Adrenal gland (tissue), 9 donors: ENCODE measurements at regions not wholly inside any gene's neighbourhood (a gene's known extent, or its start where the extent isn't known, plus 50 kb on each side); places are given as distances from the start of the nearest gene placed in this dataset.

Experiments
- DNase-seq, 7 donors: peaks; one replicate each; pipeline ENCODE4 v3.0.0-alpha.2; 2019 to 2020
- H3K27ac ChIP-seq, 5 donors: fragments of 200-600 bp; sonication (generic) in 4 of 5; 1 replicate in 3 of 5; 2 replicates in 2 of 5; pipeline versions ENCODE4 v1.5.1 to v1.8.0; 2016 to 2020; ENCODE audit warnings: mild to moderate bottlenecking in 1 of 5
- H3K27me3 ChIP-seq: fragments of 200-600 bp; 2 replicates; pipeline ENCODE4 v1.8.0; 2021
- H3K36me3 ChIP-seq, 2 donors: fragments of 200-600 bp; replicated peaks in 1 of 2; 1 replicate in 1 of 2; 2 replicates in 1 of 2; pipeline versions ENCODE4 v1.5.1 to v1.8.0; 2018 to 2022
- H3K4me1 ChIP-seq, 2 donors: fragments of 200-600 bp; replicated peaks in 1 of 2; 1 replicate in 1 of 2; 2 replicates in 1 of 2; pipeline versions ENCODE4 v1.5.1 to v1.8.0; 2018 to 2021
- H3K4me3 ChIP-seq, 4 donors: fragments of 200-600 bp; sonication (generic) in 3 of 4; one replicate each; pipeline ENCODE4 v1.5.1; 2016 to 2018
- H3K9me3 ChIP-seq, 3 donors: fragments of 200-600 bp; sonication (generic) in 1 of 3; replicated peaks in 1 of 3; 1 replicate in 2 of 3; 2 replicates in 1 of 3; pipeline versions ENCODE4 v1.5.1 to v1.8.0; 2016 to 2021
- CTCF ChIP-seq, 6 experiments: fragments of 450-650 bp in 4 of 6; fragments of 200-600 bp in 2 of 6; sonication (generic) in 1 of 6; IDR thresholded peaks; 1 replicate in 5 of 6; 2 replicates in 1 of 6; pipeline versions ENCODE4 v1.5.1 to v1.8.0; 2016 to 2021; ENCODE audit warnings: antibody characterized with exemption in 6 of 6, mild to moderate bottlenecking in 2 of 6, moderate library complexity in 1 of 6
- POLR2A ChIP-seq, 2 donors: fragments of 450-650 bp; IDR thresholded peaks; one replicate each; pipeline ENCODE4 v1.6.1; 2017; ENCODE audit warnings: antibody characterized with exemption in 2 of 2, mild to moderate bottlenecking in 2 of 2, moderate library complexity in 1 of 2
- WGBS, 4 donors: extraction: QIAGEN DNeasy Blood & Tissue Kit in 2 of 4; methylation state at CpG; one replicate each; pipeline versions ENCODE4 v1.1.5 to v1.1.7; 2013 to 2017; 5-methylcytosine and 5-hydroxymethylcytosine counted together
- intact Hi-C, 2 donors: fragments of 100-400 bp; cut with DNase I; formaldehyde crosslinking; loops; one replicate each; pipeline versions ENCODE4 v1.14.1 to v1.15.0; 2022 to 2023
- donor health status: healthy with polysubstance abuse.
- donor health status: Bipolar disorder and iron deficiency.
- donor health status: DM: yes; HTN: yes; CAD: no.
- donor health status: DM: no; HTN: no; CAD: no.
- donor health status: DM: no; HTN: no; CAD: no.

- WGBS, 4 donors, result 56 to 65% (median 59%) methylated on average over 2 of the region's 2 CpGs
- H3K27ac ChIP-seq, result no peak overlapping the region
- intact Hi-C loops, result no loop called here
- no peak for TF ChIP-seq POLR2A (IDR thresholded peaks at IDR 0.05)
- TF ChIP-seq CTCF (IDR thresholded peaks at IDR 0.05), result no peak
- H3K36me3 ChIP-seq, result no peaks in the 10 kb centered on the region
- no peaks in the 10 kb centered on the region for H3K4me1 ChIP-seq
- DNase-seq, result no peak
- no peak overlapping the region for H3K4me3 ChIP-seq
- H3K9me3 ChIP-seq, result no peaks in the 10 kb centered on the region
- no peaks in the 10 kb centered on the region for H3K27me3 ChIP-seq
Observed at GRCh38 chr2:13770279-13770678, 862.2 kb upstream of the LRATD1 start.

- intact Hi-C loops, result no loop called here
- Histone ChIP-seq H3K4me3 (no peak overlapping the region), H3K36me3 (no peaks in the 10 kb centered on the region), H3K9me3 (no peaks in the 10 kb centered on the region), H3K27ac (no peak overlapping the region), H3K27me3 (no peaks in the 10 kb centered on the region), H3K4me1 (no peaks in the 10 kb centered on the region)
- TF ChIP-seq POLR2A (IDR thresholded peaks at IDR 0.05) (no peak), CTCF (IDR thresholded peaks at IDR 0.05) (no peak)
- 61 to 73% (median 64%) methylated on average over 1 of the region's 1 CpG for WGBS, 4 donors
- DNase-seq, result no peak
Observed at GRCh38 chr2:13779996-13780395, 852.5 kb upstream of the LRATD1 start.

- H3K4me1 ChIP-seq, result no peaks in the 10 kb centered on the region
- no peak for TF ChIP-seq CTCF (IDR thresholded peaks at IDR 0.05)
- TF ChIP-seq POLR2A (IDR thresholded peaks at IDR 0.05), result no peak
- no peak overlapping the region for H3K4me3 ChIP-seq
- no peaks in the 10 kb centered on the region for H3K36me3 ChIP-seq
- no peak overlapping the region for H3K27ac ChIP-seq
- no peaks in the 10 kb centered on the region for H3K27me3 ChIP-seq
- no peaks in the 10 kb centered on the region for H3K9me3 ChIP-seq
- WGBS, 4 donors, result 42 to 50% (median 47%) methylated on average over 3 of the region's 3 CpGs
- DNase-seq, result no peak
- intact Hi-C loops, result no loop called here
Observed at GRCh38 chr2:13791019-13791547, 841.4 kb upstream of the LRATD1 start.

GRCh38 chr2:13806539-13806938 lies 826.0 kb upstream of the LRATD1 start:
- no peaks in the 10 kb centered on the region for H3K36me3 ChIP-seq
- no peaks in the 10 kb centered on the region for H3K4me1 ChIP-seq
- no peak for TF ChIP-seq POLR2A (IDR thresholded peaks at IDR 0.05)
- no peak for TF ChIP-seq CTCF (IDR thresholded peaks at IDR 0.05)
- H3K27me3 ChIP-seq, result no peaks in the 10 kb centered on the region
- no peaks in the 10 kb centered on the region for H3K9me3 ChIP-seq
- no peak for DNase-seq
- WGBS, 4 donors, result 71 to 85% (median 78%) methylated on average over 5 of the region's 5 CpGs
- H3K27ac ChIP-seq, result no peak overlapping the region
- H3K4me3 ChIP-seq, result no peak overlapping the region
- intact Hi-C loops, result no loop called here
